Hepatocyte (in vitro differentiated cells): ENCODE measurements at regions not wholly inside any gene's neighbourhood (a gene's known extent, or its start where the extent isn't known, plus 50 kb on each side); places are given as distances from the start of the nearest gene placed in this dataset.

Experiments used
- EZH2 ChIP-seq: fragments of 200-600 bp; sonication (generic); IDR thresholded peaks from 2 replicates; pipeline ENCODE4 v1.6.1; 2016; ENCODE audit warnings: antibody characterized with exemption, mild to moderate bottlenecking, borderline replicate concordance
- TF ChIP-seq, protein P1 (sequence below): fragments of 200-600 bp; sonication (generic); IDR thresholded peaks from 2 replicates; pipeline ENCODE4 v1.5.1; 2016; ENCODE audit warnings: antibody characterized with exemption, mild to moderate bottlenecking; ENCODE audit not compliant: poor library complexity

DNA sequence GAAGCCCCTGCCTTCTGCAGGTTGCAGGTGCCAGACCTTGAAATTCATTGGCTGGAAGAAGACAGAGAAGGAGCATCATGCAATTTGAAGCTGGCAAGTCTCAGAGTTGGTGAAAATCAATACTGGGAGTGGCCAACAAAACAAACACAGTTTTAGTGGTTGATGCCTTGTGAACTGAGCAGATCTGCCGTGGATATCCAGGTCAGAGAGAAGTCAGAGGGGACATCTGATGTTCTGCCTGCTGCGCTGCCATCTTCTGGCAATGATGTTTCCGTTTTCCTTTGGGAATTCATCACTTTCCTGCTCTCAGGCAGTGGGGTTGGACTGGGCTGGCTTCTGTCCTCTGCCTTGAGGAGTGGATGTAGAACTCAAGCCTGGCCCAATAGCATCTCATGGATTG, 132.0 kb downstream of the RPS24 start:
- TF ChIP-seq, protein P1, sequence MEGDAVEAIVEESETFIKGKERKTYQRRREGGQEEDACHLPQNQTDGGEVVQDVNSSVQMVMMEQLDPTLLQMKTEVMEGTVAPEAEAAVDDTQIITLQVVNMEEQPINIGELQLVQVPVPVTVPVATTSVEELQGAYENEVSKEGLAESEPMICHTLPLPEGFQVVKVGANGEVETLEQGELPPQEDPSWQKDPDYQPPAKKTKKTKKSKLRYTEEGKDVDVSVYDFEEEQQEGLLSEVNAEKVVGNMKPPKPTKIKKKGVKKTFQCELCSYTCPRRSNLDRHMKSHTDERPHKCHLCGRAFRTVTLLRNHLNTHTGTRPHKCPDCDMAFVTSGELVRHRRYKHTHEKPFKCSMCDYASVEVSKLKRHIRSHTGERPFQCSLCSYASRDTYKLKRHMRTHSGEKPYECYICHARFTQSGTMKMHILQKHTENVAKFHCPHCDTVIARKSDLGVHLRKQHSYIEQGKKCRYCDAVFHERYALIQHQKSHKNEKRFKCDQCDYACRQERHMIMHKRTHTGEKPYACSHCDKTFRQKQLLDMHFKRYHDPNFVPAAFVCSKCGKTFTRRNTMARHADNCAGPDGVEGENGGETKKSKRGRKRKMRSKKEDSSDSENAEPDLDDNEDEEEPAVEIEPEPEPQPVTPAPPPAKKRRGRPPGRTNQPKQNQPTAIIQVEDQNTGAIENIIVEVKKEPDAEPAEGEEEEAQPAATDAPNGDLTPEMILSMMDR, result peak; percentile 44
- no peak for TF ChIP-seq EZH2
